IPS-18a (cell line): ENCODE measurements at regions not wholly inside any gene's neighbourhood (a gene's known extent, or its start where the extent isn't known, plus 50 kb on each side); places are given as distances from the start of the nearest gene placed in this dataset.
"Not testable (repeated sequence)": the region's sequence is repeated elsewhere in the genome, so short reads cannot be mapped to it uniquely, and the experiment has no call there.

Source experiments
- H3K27ac ChIP-seq: one replicate; pipeline ENCODE4 v1.5.1; 2013; ENCODE audit warnings: low read length
- H3K27me3 ChIP-seq: one replicate; pipeline ENCODE4 v1.6.1; 2013; ENCODE audit warnings: mild to moderate bottlenecking, low read length; ENCODE audit not compliant: control insufficient read depth, insufficient read depth
- H3K36me3 ChIP-seq: one replicate; pipeline ENCODE4 v1.6.1; 2013; ENCODE audit warnings: low read depth, low read length; ENCODE audit not compliant: control insufficient read depth
- H3K4me1 ChIP-seq: one replicate; pipeline ENCODE4 v1.6.1; 2013; ENCODE audit warnings: low read depth, low read length; ENCODE audit not compliant: control insufficient read depth
- H3K4me3 ChIP-seq: one replicate; pipeline ENCODE4 v1.5.1; 2013; ENCODE audit warnings: low read length
- H3K9ac ChIP-seq: one replicate; pipeline ENCODE4 v1.6.1; 2013; ENCODE audit warnings: mild to moderate bottlenecking, low read length, moderate library complexity
- H3K9me3 ChIP-seq: one replicate; pipeline ENCODE4 v1.6.1; 2013; ENCODE audit warnings: low read depth, low read length; ENCODE audit not compliant: control insufficient read depth

- Histone ChIP-seq H3K27ac (no peak overlapping the region), H3K9me3 (no peaks in the 10 kb centered on the region), H3K9ac (no peak overlapping the region), H3K4me3 (no peak overlapping the region), H3K36me3 (no peaks in the 10 kb centered on the region), H3K27me3 (no peaks in the 10 kb centered on the region), H3K4me1 (no peaks in the 10 kb centered on the region)
These were observed 600.4 kb downstream of the HTR1B start for GRCh38 chr6:76862936-76863335.

- H3K9ac ChIP-seq, result no peak overlapping the region
- no peaks in the 10 kb centered on the region for H3K4me1 ChIP-seq
- no peaks in the 10 kb centered on the region for H3K9me3 ChIP-seq
- H3K27ac ChIP-seq, result no peak overlapping the region
- no peaks in the 10 kb centered on the region for H3K36me3 ChIP-seq
- H3K27me3 ChIP-seq, result no peaks in the 10 kb centered on the region
- H3K4me3 ChIP-seq, result no peak overlapping the region
These were observed 601.9 kb downstream of the HTR1B start for GRCh38 chr6:76861403-76861802.

GRCh38 chr6:76856065-76856464 lies 607.2 kb downstream of the HTR1B start:
- no peaks in the 10 kb centered on the region for H3K36me3 ChIP-seq
- H3K27ac ChIP-seq, result no peak overlapping the region
- no peak overlapping the region for H3K9ac ChIP-seq
- H3K27me3 ChIP-seq, result no peaks in the 10 kb centered on the region
- peaks cover 11% of the 10 kb centered on the region for H3K4me1 ChIP-seq
- H3K4me3 ChIP-seq, result no peak overlapping the region
- no peaks in the 10 kb centered on the region for H3K9me3 ChIP-seq

- no peaks in the 10 kb centered on the region for H3K27me3 ChIP-seq
- no peak overlapping the region for H3K9ac ChIP-seq
- peaks cover 11% of the 10 kb centered on the region for H3K4me1 ChIP-seq
- no peaks in the 10 kb centered on the region for H3K9me3 ChIP-seq
- H3K4me3 ChIP-seq, result peak overlapping the region; percentile 21
- no peaks in the 10 kb centered on the region for H3K36me3 ChIP-seq
- peak overlapping the region; percentile 35 for H3K27ac ChIP-seq
These were observed 610.5 kb downstream of the HTR1B start for GRCh38 chr6:76852776-76853175.

- not testable (repeated sequence) for H3K27me3 ChIP-seq, H3K9ac ChIP-seq, H3K27ac ChIP-seq, H3K4me3 ChIP-seq, H3K9me3 ChIP-seq, H3K36me3 ChIP-seq
- peaks cover 11% of the 10 kb centered on the region for H3K4me1 ChIP-seq
These were observed 613.9 kb downstream of the HTR1B start for GRCh38 chr6:76849274-76849970.

- no peaks in the 10 kb centered on the region for H3K27me3 ChIP-seq
- H3K4me3 ChIP-seq, result no peak overlapping the region
- no peaks in the 10 kb centered on the region for H3K36me3 ChIP-seq
- H3K9me3 ChIP-seq, result peaks cover 5% of the 10 kb centered on the region
- no peak overlapping the region for H3K27ac ChIP-seq
- no peak overlapping the region for H3K9ac ChIP-seq
- H3K4me1 ChIP-seq, result no peaks in the 10 kb centered on the region
These were observed 620.1 kb downstream of the HTR1B start for GRCh38 chr6:76843054-76843822.

- Histone ChIP-seq H3K9ac (no peak overlapping the region), H3K36me3 (no peaks in the 10 kb centered on the region), H3K27ac (no peak overlapping the region), H3K4me3 (no peak overlapping the region), H3K27me3 (no peaks in the 10 kb centered on the region), H3K4me1 (no peaks in the 10 kb centered on the region), H3K9me3 (peaks cover 5% of the 10 kb centered on the region)
These were observed 622.4 kb downstream of the HTR1B start for GRCh38 chr6:76840865-76841264.

GRCh38 chr6:76840041-76840745 lies 623.1 kb downstream of the HTR1B start:
- no peak overlapping the region for H3K9ac ChIP-seq
- peaks cover 5% of the 10 kb centered on the region for H3K9me3 ChIP-seq
- no peak overlapping the region for H3K27ac ChIP-seq
- H3K27me3 ChIP-seq, result no peaks in the 10 kb centered on the region
- H3K36me3 ChIP-seq, result no peaks in the 10 kb centered on the region
- H3K4me1 ChIP-seq, result no peaks in the 10 kb centered on the region
- H3K4me3 ChIP-seq, result no peak overlapping the region

GRCh38 chr6:76839505-76839904 lies 623.8 kb downstream of the HTR1B start:
- Histone ChIP-seq H3K36me3 (no peaks in the 10 kb centered on the region), H3K9ac (no peak overlapping the region), H3K4me3 (no peak overlapping the region), H3K9me3 (peaks cover under 1% of the 10 kb centered on the region), H3K4me1 (no peaks in the 10 kb centered on the region), H3K27ac (no peak overlapping the region), H3K27me3 (no peaks in the 10 kb centered on the region)

- Histone ChIP-seq H3K9me3 (no peaks in the 10 kb centered on the region), H3K36me3 (no peaks in the 10 kb centered on the region), H3K4me3 (no peak overlapping the region), H3K27me3 (no peaks in the 10 kb centered on the region), H3K9ac (no peak overlapping the region), H3K4me1 (no peaks in the 10 kb centered on the region), H3K27ac (no peak overlapping the region)
These were observed 625.7 kb downstream of the HTR1B start for GRCh38 chr6:76837564-76837963.

GRCh38 chr6:76835695-76836094 lies 627.6 kb downstream of the HTR1B start:
- no peaks in the 10 kb centered on the region for H3K9me3 ChIP-seq
- no peaks in the 10 kb centered on the region for H3K36me3 ChIP-seq
- no peak overlapping the region for H3K9ac ChIP-seq
- H3K4me1 ChIP-seq, result no peaks in the 10 kb centered on the region
- H3K27me3 ChIP-seq, result no peaks in the 10 kb centered on the region
- H3K4me3 ChIP-seq, result no peak overlapping the region
- H3K27ac ChIP-seq, result no peak overlapping the region
